ENCODE measurements at regions not wholly inside any gene's neighbourhood (a gene's known extent, or its start where the extent isn't known, plus 50 kb on each side); places are given as distances from the start of the nearest gene placed in this dataset.

DNA sequence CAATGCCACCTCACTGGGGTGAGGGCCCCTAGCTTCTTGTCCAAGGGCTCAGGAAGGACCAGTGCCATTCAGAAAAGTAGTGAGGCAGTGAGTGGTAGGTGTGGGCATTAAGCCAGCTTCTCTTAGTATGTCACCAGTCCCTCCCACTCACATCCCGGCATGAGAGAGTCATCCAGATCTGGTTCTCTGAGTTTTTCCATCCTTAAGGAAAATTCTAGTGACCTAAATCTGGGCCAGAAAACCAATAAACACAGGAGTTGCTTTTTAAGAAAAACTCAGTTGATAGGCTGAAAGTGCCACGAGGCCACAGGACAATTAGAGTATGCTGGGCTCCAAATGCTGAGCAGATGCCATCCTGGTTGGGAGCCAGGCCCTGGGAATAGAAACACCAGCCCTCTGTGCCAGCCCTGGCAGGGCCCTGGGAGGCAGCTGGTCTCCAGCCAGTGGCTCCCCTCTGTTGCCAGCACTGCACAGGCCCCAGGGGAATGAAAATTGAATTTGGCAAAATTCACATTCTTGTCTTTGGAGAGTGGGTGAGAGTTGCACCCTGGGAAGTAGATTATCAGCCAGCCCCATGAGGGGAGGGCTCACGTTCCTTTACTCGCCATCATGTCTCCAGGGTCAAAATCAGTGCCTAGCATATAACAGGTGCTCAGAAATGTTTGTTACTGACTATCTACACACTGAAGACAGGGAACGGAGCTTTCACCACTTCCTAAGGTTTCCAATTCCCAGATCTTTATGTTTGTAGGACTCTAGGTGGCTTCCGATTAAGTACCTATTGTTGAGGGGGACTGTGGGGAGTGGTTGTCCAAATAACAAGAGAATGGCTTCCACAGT lies 52.8 kb downstream of the FAM43A start:
- DNase-seq (ENCODE audit: low spot score), result peak; percentile 90

DNA sequence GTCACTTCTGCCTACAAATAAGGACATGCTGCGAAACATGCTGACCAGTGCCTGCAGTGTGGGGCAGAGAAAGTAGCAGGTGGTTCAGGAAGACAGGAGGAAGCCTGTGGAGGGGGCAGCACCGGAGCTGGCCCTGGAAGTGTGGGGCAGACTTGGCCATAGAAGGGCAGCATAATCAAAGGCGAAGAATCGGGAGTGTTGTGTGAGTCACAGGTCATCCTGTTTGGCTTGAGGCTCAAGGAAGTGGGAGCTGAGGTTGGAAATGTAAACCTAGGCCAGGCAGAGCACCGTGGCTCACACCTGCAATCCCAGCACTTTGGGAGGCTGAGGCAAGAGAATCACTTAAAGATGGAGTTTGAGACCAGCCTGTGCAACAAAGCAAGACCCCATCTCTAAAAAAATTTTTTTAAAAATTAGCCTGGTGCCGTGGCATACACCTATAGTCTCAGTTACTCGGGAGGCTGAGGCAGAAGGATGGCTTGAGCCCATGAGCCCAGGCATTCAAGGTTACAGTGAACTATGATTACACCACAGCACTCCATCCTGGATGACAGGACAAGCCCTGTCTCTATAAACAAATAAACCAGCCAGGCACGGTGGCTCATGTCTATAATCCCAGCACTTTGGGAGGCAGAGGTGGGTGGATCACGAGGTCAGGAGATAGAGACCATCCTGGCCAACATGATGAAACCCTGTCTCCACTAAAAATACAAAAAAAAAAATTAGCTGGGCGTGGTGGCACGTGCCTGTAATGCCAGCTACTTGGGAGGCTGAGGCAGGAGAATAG lies 54.0 kb downstream of the FAM43A start:
- DNase-seq (ENCODE audit: low spot score), result no peak

DNA sequence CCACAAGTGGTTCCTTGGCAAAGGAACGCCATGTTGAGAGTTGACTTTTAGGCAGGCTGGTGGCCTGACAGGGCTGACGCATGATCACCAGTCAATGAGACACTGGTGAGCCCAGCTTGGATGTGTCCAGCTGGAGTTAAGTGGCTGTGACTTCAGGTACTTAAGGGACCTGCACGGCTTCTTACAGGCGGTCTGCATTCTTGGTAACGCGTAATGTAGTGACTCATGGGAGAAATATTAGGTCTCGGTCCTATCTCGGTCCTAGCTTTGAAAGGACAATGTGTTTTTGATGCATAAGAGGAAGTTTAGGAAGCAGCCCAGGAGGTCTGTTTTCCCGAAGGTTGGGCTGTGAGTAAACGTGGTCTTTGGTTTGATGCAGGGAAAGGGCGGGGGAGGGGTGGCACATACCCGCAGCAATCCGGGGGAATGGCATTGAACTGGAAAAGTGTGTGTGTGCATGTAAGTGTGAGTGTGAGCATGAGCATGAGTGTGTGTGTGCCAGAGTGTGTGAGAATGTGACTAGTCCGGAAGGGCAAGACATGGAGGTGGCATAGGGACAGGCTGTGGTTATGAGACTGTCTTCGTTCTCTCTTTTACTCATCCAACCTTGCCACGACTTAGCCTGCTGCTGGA lies 55.3 kb downstream of the FAM43A start:
- DNase-seq (ENCODE audit: low spot score), result no peak

DNA sequence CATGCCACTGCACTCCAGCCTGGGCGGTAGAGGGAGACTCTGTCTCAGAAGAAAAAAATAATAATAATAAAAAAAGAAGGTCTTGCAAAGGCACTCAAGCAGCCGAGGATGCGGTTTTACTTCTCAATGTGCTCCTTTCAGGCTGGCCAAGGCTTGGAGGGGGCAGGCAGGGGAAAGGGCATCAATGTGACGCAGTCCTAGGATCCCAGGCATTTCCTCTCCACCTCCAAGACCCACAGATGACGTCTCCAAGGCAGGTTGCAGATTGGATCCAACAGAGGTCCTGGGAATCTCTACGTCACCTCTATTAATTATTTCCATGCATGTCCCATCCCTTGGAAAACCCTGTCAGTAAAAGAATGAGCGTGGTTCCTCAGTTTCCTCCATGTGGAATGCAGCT lies 56.2 kb downstream of the FAM43A start:
- no peak for DNase-seq (ENCODE audit: low spot score)

DNA sequence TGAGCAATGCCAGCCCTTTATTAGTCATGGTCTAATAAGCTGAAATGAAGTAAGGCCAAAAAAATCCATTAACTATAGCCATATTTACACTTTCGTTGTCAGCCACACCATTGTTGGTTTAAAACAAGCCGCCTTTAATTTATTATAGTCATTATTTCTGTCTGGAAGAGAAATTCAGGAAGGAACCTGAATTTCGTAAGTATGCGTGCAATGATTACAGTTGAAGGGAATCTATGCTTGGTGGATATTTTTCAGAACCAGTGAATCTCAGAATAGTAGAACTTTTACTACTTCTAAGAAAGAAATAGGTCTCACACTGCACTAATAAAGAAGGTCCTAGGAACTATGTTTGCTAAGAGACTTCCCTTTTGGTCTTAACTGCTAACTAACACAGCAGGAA lies 59.1 kb downstream of the FAM43A start:
- no peak for DNase-seq (ENCODE audit: low spot score)

DNA sequence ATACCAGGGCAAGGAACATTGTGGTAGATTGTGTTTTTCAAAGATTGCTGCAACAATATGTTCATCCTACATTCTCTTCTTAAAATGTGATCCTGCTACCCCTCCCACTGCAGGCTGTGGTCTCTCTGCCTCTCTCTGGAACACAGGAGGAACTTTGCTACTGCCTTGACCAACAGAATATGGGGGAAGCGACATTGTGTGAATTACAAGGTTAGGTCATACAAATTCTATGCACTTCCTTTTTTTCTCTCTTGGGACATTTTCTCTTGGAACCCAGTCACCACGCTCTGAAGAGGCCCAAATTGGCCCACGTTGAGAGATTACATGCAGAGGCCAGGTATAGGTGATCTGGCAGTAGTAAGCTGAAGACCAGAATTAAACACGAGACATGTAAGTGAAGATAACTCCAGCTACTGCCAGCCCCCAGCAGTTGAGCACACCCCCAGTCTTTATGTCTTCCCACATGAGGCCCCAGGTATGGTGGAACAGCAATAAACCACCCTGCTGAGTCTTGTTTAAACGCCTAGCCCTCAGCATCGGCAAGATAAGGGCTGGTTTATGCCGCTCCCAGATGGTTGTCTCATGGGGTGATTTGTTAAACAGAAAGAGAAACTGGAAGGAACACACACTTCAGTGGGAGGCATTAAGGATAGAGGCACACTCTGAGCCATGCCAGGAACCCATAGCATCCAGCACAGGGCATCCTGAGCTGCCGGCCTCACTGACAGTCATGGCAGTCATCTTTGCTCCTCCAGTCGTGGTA lies 59.9 kb downstream of the FAM43A start:
- no peak for DNase-seq (ENCODE audit: low spot score)

DNA sequence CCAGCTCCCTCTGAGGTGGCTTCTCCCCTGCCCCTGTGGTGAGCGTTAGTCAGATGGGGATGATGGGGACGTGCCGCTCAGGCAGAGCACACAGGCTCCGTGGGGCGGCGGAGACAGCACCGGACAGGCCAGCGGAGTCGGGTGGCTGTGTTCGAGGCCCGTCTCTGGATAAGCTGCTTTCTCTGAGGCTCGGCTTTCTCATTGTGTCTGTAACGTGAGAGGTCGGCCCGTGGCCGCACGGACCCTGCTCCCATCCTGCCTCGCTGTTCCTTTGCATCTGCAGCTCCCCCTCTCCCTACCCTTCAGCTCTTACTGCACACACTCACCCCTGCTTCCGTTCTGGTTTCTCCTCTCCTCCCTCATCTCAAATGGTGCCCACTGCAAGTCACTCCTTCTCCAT lies 62.5 kb downstream of the FAM43A start:
- DNase-seq (ENCODE audit: low spot score), result no peak

DNA sequence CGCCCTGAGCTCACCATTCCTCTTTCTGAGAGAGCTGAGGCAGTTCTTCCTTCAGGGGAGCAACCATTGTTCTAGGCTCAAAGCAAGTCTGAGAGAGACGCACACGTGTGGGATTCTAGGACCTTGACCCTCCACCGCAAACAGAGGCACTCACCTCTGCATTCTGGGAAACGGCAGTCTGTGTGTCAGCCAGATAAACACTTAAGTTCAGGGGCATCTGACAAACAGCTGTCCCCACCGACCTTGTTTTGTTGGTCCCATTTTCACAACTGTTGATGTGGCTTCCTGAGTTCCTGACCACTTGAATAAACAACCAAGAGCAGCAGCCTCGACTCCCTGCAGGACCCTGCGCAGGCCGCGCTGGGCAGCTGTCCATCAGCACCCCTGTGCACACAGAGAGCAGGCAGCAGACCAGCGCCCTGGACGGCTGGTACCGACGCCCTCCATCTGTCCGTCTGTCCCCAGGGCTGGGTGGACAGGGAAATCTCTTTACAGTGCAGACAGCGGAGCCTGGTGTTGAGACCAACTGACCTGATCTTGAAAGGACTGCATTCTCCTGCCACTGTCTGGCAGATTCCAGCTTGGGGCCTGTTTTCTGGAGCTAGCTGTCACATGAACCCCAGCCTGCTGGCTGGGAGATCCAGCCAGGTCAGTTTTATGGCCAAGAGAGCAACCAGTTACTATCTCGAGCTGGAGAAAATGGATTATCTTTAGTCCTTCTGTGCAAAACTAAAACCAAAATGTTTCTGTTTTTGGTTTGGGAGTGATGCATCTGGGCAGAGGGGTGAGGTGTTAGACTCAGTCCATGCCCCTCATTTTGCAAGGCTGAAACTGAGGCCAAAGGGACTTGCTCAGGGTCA lies 64.2 kb downstream of the FAM43A start:
- DNase-seq (ENCODE audit: low spot score), result no peak

DNA sequence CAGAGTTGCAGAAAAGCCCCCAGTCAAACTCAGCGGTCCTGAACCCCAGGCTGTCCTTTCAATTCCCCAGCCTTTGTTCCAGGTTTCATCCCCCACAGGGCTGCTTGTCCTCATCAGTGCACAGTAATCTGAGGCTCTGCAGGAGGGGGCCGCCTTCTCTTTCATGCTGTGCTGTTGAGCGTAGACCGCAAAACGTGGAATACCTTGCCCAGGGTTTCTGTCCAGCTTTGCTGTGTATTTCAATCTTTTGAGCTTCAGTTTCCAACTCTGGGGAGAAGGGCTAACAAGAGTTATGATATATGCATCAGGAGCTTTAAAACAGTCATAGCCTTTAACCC lies 64.8 kb downstream of the FAM43A start:
- no peak for DNase-seq (ENCODE audit: low spot score)

DNA sequence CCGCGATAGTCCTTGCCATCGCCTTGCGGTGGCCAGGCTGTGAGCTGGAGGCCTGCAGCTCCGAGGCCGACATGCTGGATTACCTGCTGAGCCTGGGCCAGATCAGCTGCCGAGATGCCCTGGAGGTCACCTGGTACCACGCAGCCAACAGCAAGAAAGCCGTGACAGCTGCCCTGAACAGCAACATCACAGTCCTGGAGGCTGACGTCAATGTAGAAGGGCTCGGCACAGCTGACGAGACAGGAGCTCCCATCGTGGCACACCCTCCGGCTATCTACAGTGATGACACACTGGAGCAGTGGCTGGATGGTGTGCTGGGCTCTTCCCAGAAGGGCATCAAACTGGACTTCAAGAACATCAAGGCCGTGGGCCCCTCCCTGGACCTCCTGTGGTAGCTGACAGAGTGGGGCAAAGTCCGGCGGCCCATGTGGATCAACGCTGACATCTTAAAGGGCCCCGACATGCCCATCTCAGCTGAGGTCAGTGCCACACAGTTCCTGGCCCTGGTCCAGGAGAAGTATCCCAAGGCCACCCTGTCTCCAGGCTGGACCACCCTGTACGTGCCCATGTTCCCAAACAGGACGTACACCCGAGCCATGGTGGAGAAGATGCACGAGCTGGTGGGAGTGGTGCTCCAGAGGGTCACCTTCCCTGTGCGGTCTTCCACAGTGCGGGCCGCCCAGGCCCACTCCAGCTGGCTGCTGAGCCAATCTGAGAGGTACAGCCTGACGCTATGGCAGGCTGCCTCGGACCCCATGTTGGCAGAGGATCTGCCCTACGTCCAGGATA lies 70.2 kb downstream of the FAM43A start:
- no peak for DNase-seq (ENCODE audit: low spot score)

DNA sequence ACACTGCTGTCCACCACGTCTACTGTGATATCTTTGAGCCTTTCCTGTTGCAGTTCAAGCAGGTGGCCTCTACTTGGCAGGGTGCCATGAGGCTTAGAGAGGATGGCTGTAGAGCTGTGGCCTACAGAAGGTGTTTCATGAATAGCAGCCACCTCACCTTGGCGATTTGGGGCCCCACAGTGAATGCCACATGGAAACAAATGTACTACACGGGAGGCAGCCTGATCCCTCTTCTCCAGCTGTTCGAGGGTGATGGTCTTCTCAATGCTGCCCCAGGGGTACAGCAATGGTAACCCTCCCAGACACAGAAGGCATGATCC lies 70.7 kb downstream of the FAM43A start:
- DNase-seq (ENCODE audit: low spot score), result no peak

DNA sequence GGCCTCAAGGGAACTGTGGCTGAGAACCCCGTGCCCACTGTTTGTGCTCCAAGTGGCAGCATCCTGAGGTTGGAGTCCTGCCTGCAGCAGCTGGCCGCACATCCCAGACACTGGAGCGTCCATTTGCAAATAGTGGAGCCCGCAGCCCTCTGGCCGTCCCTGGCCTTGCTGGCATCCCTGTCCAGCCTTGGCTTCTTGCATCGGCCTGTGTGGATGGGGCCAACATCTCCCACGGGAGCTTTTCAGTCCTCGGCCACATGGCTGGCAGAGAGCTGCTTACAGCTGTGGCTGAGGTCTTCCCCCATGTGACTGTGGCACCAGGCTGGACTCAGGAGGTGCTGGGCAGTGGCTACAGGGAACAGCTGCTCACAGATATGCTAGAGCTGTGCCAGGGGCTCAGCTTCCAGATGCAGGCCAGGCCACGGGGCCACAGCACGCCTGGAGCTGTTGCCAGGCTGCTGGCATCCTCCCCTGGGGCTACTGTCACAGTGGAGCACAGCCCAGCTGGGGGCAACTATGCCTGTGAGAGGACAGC lies 71.2 kb downstream of the FAM43A start:
- DNase-seq (ENCODE audit: low spot score), result peak; percentile 97

DNA sequence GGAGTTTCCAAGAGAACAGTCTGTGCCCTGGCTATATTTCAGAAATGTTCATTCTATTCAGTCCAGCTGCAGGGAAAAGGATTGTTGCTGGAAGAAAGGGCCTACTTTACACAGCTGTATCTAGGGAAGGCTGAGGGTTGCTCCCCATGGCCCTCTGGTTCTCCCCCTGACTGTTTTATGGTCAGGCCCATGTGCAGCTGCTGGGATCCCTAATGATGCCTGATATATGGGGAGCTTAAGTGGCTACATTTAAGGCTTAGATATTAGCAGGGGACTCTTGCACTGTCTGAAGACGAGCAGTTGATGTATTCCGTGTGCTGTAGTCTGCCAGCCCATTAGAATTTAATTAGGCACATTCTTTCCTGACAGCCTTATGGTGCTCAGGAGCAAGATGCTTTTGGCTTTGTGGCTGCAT lies 72.0 kb downstream of the FAM43A start:
- peak; percentile 54 for DNase-seq (ENCODE audit: low spot score)

DNA sequence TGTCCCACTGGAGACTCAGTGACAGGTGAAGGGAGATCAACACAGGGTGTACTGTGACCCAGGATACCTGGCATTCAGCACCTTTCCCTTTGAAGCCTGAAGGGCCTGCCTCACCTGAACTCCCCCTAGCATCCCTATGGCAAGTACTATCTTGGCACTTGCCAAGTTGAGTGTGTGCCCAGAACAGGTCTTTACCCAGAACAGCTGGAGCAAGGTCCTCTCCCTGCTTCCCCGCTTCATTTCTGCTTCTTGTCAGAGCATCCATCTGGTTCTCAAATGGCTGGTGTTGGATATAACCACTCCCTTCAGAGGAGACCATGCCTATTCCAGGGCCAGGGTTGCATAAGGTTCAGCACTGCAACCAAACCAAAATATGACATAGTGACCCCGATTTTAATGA lies 73.0 kb downstream of the FAM43A start:
- no peak for DNase-seq (ENCODE audit: low spot score)

DNA sequence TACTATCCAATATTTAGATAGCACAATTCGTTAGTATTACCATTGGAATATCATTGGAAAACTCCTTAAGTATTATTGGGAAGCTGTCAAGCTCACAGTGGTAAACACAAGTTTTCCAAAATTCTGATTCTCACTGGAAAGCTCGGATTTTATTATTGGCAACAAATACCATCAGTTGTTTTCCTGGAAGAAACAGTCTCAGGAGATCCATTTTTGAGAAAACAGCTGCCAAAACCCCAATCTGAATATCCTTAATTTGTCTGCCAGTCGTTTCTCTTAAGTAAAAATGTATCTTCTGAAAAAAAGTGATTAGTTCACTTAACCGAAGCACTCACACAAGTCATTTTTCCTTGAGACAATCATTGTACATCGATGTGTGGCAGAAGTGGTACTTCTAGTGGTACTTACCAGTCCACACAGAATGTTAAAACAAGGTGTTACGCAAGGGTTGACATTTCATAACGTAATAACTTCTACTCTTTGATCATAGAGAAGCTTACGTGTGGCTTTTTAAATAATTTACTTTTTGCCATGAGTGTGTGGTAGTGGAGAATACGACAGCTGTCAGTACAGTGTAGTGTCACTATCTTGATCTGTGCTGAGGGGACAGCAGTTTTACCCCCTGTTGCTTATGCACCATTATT lies 74.9 kb downstream of the FAM43A start:
- DNase-seq (ENCODE audit: low spot score), result no peak

DNA sequence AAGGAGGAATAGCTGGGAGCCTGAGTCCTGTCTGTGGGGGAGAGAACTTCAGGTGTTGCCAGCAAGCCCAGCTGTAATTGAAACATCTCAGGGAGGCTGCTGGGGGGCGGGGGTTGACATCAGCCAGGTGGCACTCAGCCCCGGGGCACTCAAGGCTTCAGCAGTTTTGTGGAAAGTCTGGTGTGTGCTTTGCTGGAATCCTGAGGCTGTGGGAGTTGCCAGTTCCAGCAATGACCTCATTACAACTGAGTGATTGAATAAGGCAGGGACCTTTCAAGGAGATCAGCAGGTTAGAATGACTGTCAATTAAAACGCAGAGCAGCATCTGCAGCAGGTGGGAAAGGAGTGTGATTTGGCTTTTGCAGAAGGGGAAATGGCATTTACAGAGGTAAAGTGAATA lies 75.7 kb downstream of the FAM43A start:
- no peak for DNase-seq (ENCODE audit: low spot score)

DNA sequence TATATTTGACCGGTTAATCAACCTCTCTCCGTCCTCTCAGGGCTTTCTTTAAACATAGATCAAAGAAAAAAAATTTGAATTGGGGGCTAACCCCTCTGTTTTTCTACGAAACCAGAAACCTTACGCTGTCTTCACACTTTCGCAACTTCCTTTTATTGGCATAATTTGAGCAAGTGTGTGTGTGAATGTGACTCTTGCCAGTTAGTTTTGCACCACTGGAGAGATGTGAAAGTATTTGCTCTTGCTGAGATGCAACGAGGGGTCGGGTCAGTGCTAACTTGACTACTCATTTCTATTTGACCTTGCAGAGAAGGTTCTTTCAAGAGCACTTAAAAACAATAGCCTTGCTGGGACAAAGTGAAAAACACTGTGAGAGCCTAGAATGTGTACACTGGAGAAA lies 81.2 kb downstream of the FAM43A start:
- DNase-seq (ENCODE audit: low spot score), result no peak

DNA sequence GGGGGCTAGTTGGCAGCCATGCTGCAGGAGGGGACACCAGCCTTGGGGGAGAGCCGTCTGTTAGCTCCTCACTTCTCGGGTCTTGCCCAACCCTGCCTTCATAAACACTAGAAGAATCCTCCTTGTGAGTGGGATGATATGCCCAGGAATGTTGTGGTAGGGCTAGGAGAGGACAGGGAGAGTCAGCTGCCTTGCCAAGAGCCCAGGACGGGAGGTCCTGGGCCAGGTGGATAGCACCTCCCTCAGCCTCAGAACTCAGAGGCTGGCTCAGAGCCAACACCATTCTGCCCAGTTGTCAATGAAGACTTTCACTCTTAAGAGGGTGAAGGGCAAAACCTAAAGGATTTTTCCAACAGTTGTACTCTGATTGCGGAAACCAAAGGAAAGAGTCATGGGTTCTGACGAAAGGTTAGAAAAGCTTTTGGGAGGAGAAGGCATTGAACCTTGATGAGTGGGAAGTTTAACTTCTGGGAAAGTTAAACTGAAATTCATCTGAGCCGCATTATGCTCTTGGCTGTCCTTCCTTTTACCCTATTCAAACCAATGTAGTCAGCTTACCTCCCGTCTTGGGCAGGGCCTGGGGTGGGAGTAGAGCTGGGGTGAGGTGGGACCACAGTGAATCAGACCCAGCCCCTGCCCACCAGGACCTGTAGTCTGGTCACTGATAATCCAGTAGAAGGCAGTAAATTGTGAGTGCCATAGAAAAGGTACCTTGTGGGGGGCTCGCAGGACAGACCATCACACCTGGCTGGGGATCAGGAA lies 81.9 kb downstream of the FAM43A start:
- DNase-seq (ENCODE audit: low spot score), result no peak

DNA sequence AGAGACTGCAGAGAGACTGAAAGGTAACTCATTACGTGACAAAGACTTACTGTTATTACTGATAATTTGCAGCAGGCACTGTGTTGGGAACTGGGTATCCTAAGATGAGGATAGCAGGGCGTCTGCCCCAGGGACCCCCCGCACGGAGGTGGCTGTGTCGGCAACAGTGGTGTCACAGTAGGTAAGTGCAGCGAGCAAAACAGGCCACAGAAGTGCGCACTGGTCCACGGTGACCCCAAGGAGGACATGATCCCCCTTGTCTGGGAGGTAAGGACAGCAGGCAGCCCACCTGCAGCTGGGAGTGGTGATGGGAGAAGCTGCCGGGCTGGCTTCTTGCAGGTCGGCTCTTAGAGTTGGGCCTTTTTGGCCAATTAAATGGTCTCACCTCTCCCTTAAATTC lies 82.9 kb downstream of the FAM43A start:
- DNase-seq (ENCODE audit: low spot score), result no peak

Measured in Ammon's horn (tissue), 1 donor.